HepG2 (cell line): ENCODE measurements at regions not wholly inside any gene's neighbourhood (a gene's known extent, or its start where the extent isn't known, plus 50 kb on each side); places are given as distances from the start of the nearest gene placed in this dataset.

Source experiments
- ATAC-seq: fragments of 200-7000 bp; cut with Tn5 transposase; 3 replicates; pipeline ENCODE4 v1.9.1; 2020; ENCODE audit warnings: mild to moderate bottlenecking, moderate library complexity
- BruUV-seq: library from RNA; stranded (reverse); fragments of 400-500 nt; replicated peaks from 2 replicates; lab custom pipeline; 2021; lab: Mats Ljungman, UMichigan
- CTCF ChIA-PET: fragments of 300-600 bp; formaldehyde crosslinking; extraction: SDS; loops from one replicate; lab custom pipeline; 2021; ENCODE audit warnings: low total read pairs, inconsistent platforms, low intra/inter-chr PET ratio; lab: Yijun Ruan, JAX
- POLR2A ChIA-PET: fragments of 350-600 bp; sonication (Branson Sonifier 250); formaldehyde crosslinking; loops from one replicate; lab custom pipeline; 2020; ENCODE audit warnings: antibody characterized with exemption, inconsistent platforms; lab: Yijun Ruan, JAX
- DNase-seq: peaks from one replicate; pipeline ENCODE4 v3.0.0-alpha.2; 2015; ENCODE audit warnings: low spot score
- FAIRE-seq: peaks from 3 replicates; lab custom pipeline; 2011; peaks lifted over from hg19 to GRCh38; lab: Jason Lieb, UNC
- H2AFZ ChIP-seq: one replicate; pipeline ENCODE4 v1.6.1; 2011; ENCODE audit warnings: low read length, inconsistent platforms
- H3K27ac ChIP-seq: fragments of 300-600 bp; 3 replicates; pipeline ENCODE4 v1.8.0; 2011; ENCODE audit warnings: mixed run types, mild to moderate bottlenecking, mixed read lengths, low read length, inconsistent platforms; ENCODE audit not compliant: insufficient read depth; ENCODE audit errors: extremely low read length
- H3K27me3 ChIP-seq, 2 experiments: fragments of 200-600 bp in 1 of 2; 2 replicates in 1 of 2; 3 replicates in 1 of 2; pipeline versions ENCODE4 v1.6.0 to v1.8.0; 2011; ENCODE audit warnings: low read length in 2 of 2, mild to moderate bottlenecking in 2 of 2, moderate library complexity in 2 of 2, inconsistent platforms in 1 of 2; ENCODE audit not compliant: insufficient read depth in 2 of 2, control insufficient read depth in 1 of 2
- H3K36me3 ChIP-seq, 2 experiments: fragments of 200-600 bp in 1 of 2; replicated peaks in 1 of 2; 2 replicates in 1 of 2; 3 replicates in 1 of 2; pipeline versions ENCODE4 v1.5.1 to v1.8.0; 2011; ENCODE audit warnings: low read length in 2 of 2, inconsistent platforms in 1 of 2; ENCODE audit not compliant: insufficient read depth in 2 of 2, control insufficient read depth in 1 of 2
- H3K4me1 ChIP-seq: 2 replicates; pipeline ENCODE4 v1.5.1; 2012; ENCODE audit warnings: low read length, inconsistent platforms; ENCODE audit not compliant: insufficient read depth
- H3K4me2 ChIP-seq: 2 replicates; pipeline ENCODE4 v1.6.0; 2011; ENCODE audit warnings: low read depth, low read length, inconsistent platforms
- H3K4me3 ChIP-seq, 3 experiments: fragments of 200-600 bp in 1 of 3; sonication (generic), shearing (Covaris generic) in 1 of 3; replicated peaks in 1 of 3; 2 replicates each; pipeline ENCODE4 v1.5.1; 2011 to 2016; ENCODE audit warnings: low read length in 3 of 3, inconsistent platforms in 2 of 3, low read depth in 2 of 3, mild to moderate bottlenecking in 2 of 3, control low read depth in 1 of 3, mixed read lengths in 1 of 3; ENCODE audit not compliant: insufficient read depth in 1 of 3
- H3K79me2 ChIP-seq: one replicate; pipeline ENCODE4 v1.6.1; 2011; ENCODE audit warnings: low read length, inconsistent platforms; ENCODE audit not compliant: insufficient read depth
- H3K9ac ChIP-seq: 2 replicates; pipeline ENCODE4 v1.6.0; 2011; ENCODE audit warnings: mild to moderate bottlenecking, low read depth, low read length, inconsistent platforms; ENCODE audit not compliant: insufficient read depth
- H3K9me3 ChIP-seq: 2 replicates; pipeline ENCODE4 v1.5.1; 2012; ENCODE audit warnings: mild to moderate bottlenecking, low read length
- H4K20me1 ChIP-seq: 2 replicates; pipeline ENCODE4 v1.6.0; 2011; ENCODE audit warnings: inconsistent platforms, mild to moderate bottlenecking, low read length, moderate library complexity; ENCODE audit not compliant: insufficient read depth
- ATF2 ChIP-seq: sonication (generic); formaldehyde crosslinking; IDR thresholded peaks from 2 replicates; pipeline ENCODE4 v1.4.0; 2020; ENCODE audit warnings: missing genetic modification reagents
- DZIP1 ChIP-seq: sonication (generic); formaldehyde crosslinking; IDR thresholded peaks from 2 replicates; pipeline ENCODE4 v1.5.0; 2020; ENCODE audit warnings: mild to moderate bottlenecking, missing genetic modification reagents
- FOXK2 ChIP-seq: fragments of 450-650 bp; IDR thresholded peaks from 2 replicates; pipeline ENCODE4 v1.6.1; 2016
- JUN ChIP-seq: sonication (generic); formaldehyde crosslinking; IDR thresholded peaks from 2 replicates; pipeline ENCODE4 v1.4.0; 2020; ENCODE audit warnings: mild to moderate bottlenecking, missing genetic modification reagents
- MED8 ChIP-seq: sonication (generic); formaldehyde crosslinking; IDR thresholded peaks from 2 replicates; pipeline ENCODE4 v1.8.1; 2023; ENCODE audit warnings: mild to moderate bottlenecking, missing genetic modification reagents; ENCODE audit not compliant: insufficient replicate concordance
- NCOA1 ChIP-seq: sonication (generic); formaldehyde crosslinking; IDR thresholded peaks from 2 replicates; pipeline ENCODE4 v1.9.0; 2021; ENCODE audit warnings: missing genetic modification reagents
- PCBP2 ChIP-seq: fragments of 200-400 bp; formaldehyde crosslinking; optimal IDR thresholded peaks from 2 replicates; pipeline ENCODE3; 2018; ENCODE audit warnings: low read length, low read depth; ENCODE audit not compliant: poor library complexity, severe bottlenecking
- POGZ ChIP-seq: sonication (generic); formaldehyde crosslinking; IDR thresholded peaks from 2 replicates; pipeline ENCODE4 v1.4.0; 2020; ENCODE audit warnings: mild to moderate bottlenecking, missing genetic modification reagents
- SIN3B ChIP-seq: fragments of 150-350 bp; IDR thresholded peaks from 2 replicates; pipeline ENCODE4 v1.6.1; 2014; ENCODE audit warnings: low read length
- TARDBP ChIP-seq: sonication (generic); formaldehyde crosslinking; IDR thresholded peaks from 2 replicates; pipeline ENCODE4 v1.8.0; 2022; ENCODE audit warnings: mild to moderate bottlenecking, missing genetic modification reagents
- ZFP41 ChIP-seq: sonication (generic); formaldehyde crosslinking; IDR thresholded peaks from 2 replicates; pipeline ENCODE4 v1.4.0; 2020; ENCODE audit warnings: mild to moderate bottlenecking, missing genetic modification reagents, borderline replicate concordance
- ZFP82 ChIP-seq: sonication (generic); formaldehyde crosslinking; IDR thresholded peaks from 2 replicates; pipeline ENCODE4 v1.5.1; 2020; ENCODE audit warnings: mild to moderate bottlenecking, missing genetic modification reagents, borderline replicate concordance
- ZNF18 ChIP-seq: sonication (generic); formaldehyde crosslinking; IDR thresholded peaks from 2 replicates; pipeline ENCODE4 v1.8.0; 2022; ENCODE audit warnings: mild to moderate bottlenecking, missing genetic modification reagents; ENCODE audit not compliant: insufficient replicate concordance
- ZNF224 ChIP-seq: sonication (generic); formaldehyde crosslinking; IDR thresholded peaks from 2 replicates; pipeline ENCODE4 v1.5.0; 2020; ENCODE audit warnings: mild to moderate bottlenecking, missing genetic modification reagents
- ZNF580 ChIP-seq: IDR thresholded peaks from 2 replicates; pipeline ENCODE4 v1.6.1; 2016; ENCODE audit warnings: low read depth, borderline replicate concordance
- ZNF709 ChIP-seq: sonication (generic); formaldehyde crosslinking; IDR thresholded peaks from 2 replicates; pipeline ENCODE4 v1.5.0; 2020; ENCODE audit warnings: mild to moderate bottlenecking, missing genetic modification reagents
- ZNF816 ChIP-seq: sonication (generic); formaldehyde crosslinking; IDR thresholded peaks from 2 replicates; pipeline ENCODE4 v1.8.0; 2022; ENCODE audit warnings: missing genetic modification reagents, mild to moderate bottlenecking, borderline replicate concordance
- WGBS: methylation state at CpG from one replicate; pipeline ENCODE4 v1.1.6; 2017; ENCODE audit warnings: low lambda C conversion rate; 5-methylcytosine and 5-hydroxymethylcytosine counted together
- in situ Hi-C: cut with HindIII; loops from 2 replicates; pipeline ENCODE4 v1.10.0; 2017; ENCODE audit warnings: low pct_unique_long_range_greater_than_20kb; ENCODE audit not compliant: extremely low pct_ligation_motif_present
- intact Hi-C: fragments of 100-400 bp; cut with micrococcal nuclease; formaldehyde crosslinking; loops from one replicate; pipeline ENCODE4 v1.10.0; 2022; ENCODE audit not compliant: unreplicated experiment

- no peak for TF ChIP-seq ATF2 (CRISPR knock-in tag)
- no peak for TF ChIP-seq ZFP41 (CRISPR knock-in tag)
- TF ChIP-seq SIN3B = no peak
- TF ChIP-seq ZNF580 (CRISPR knock-in tag) = no peak
- no peak for TF ChIP-seq FOXK2
Measured at GRCh38 chr12:82019533-82019932, 260.4 kb upstream of the PPFIA2 start (continued).

- Histone ChIP-seq H3K4me1 (no peaks in the 10 kb centered on the region), H3K27me3 (no peaks in the 10 kb centered on the region), H2AFZ (no peak overlapping the region), H3K9me3 (peaks cover 48% of the 10 kb centered on the region), H3K4me2 (no peak overlapping the region), H3K36me3 (no peaks in the 10 kb centered on the region), H4K20me1 (no peaks in the 10 kb centered on the region), H3K9ac (no peak overlapping the region), H3K4me3 (no peak overlapping the region), H3K79me2 (no peaks in the 10 kb centered on the region), H3K27ac (no peak overlapping the region)
- FAIRE-seq (no peak), ATAC-seq (no peak), DNase-seq (no peak)
- in situ Hi-C loops (no loop called here), intact Hi-C loops (loop anchor here (10.0 kb wide), 1 partner anchor 371 kb away; no protein-coding TSS in a partner anchor)
- ChIA-PET POLR2A (no interaction called here), CTCF (no interaction called here)
- 30% methylated on average over 1 of the region's 1 CpG for WGBS
- no TSS peak for BruUV-seq
- TF ChIP-seq PCBP2 = no peak
- TF ChIP-seq ZFP82 (CRISPR knock-in tag) = no peak
- TF ChIP-seq POGZ (CRISPR knock-in tag) = no peak
- no peak for TF ChIP-seq NCOA1 (CRISPR knock-in tag)
- no peak for TF ChIP-seq ZNF224
- no peak for TF ChIP-seq MED8
- TF ChIP-seq DZIP1 = no peak
- TF ChIP-seq TARDBP (CRISPR knock-in tag) = no peak
- TF ChIP-seq ZNF709 (CRISPR knock-in tag) = no peak
- no peak for TF ChIP-seq JUN (CRISPR knock-in tag)
- TF ChIP-seq ZNF18 (CRISPR knock-in tag) = no peak
- no peak for TF ChIP-seq ZNF816 (CRISPR knock-in tag)
Measured at GRCh38 chr12:82015623-82016347, 256.6 kb upstream of the PPFIA2 start.
